GM19455 (cell line): ENCODE measurements at regions not wholly inside any gene's neighbourhood (a gene's known extent, or its start where the extent isn't known, plus 50 kb on each side); places are given as distances from the start of the nearest gene placed in this dataset.

Experiments used
- ATAC-seq: cut with Tn5 transposase; IDR thresholded peaks from one replicate; pipeline ENCODE4 v1.9.1; 2021; ENCODE audit not compliant: unreplicated experiment

- no peak for ATAC-seq
Measured at GRCh38 chr12:132426349-132427173, 63.4 kb upstream of the FBRSL1 start.

- ATAC-seq, result no peak
Measured at GRCh38 chr12:132424811-132425210, 65.1 kb upstream of the FBRSL1 start.

DNA sequence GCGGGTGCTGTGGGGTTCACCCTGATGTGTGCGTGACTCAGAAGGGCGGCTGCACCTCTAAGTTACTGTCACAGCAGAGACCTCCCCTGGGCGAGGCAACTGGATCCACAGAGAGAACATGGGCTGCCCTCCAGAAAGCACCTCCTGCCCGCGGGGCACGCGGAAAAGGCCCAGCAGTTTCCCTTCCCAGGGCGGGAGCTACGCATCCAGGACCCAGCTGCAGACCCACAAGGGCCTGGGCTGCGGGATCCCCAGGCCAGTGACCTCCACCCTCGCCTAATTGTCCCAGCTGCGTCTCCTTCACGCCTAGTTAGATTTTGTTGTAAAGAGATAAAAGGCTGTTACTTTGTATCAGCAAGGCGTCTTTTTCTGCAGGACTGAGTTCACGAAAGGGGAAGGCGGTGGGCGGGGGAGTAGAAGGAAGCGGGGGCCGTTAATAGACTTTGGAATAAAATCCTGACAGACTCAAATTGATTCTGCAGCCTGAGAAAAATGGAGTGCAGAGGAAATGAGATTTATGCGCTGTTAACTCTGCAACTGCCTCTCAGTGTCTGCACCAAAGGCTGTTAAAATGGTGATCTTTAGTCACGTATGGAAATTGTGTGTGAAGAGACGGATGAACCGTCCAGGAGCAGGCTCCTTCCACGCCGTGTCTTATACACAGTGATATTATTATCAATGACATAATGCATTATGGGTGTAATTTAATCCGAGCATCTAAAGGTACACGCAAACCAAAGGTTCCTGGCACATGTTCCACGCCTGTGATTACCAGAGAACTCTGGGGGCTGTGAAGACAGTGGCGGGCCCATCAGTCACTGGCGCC lies 65.9 kb upstream of the FBRSL1 start:
- no peak for ATAC-seq

DNA sequence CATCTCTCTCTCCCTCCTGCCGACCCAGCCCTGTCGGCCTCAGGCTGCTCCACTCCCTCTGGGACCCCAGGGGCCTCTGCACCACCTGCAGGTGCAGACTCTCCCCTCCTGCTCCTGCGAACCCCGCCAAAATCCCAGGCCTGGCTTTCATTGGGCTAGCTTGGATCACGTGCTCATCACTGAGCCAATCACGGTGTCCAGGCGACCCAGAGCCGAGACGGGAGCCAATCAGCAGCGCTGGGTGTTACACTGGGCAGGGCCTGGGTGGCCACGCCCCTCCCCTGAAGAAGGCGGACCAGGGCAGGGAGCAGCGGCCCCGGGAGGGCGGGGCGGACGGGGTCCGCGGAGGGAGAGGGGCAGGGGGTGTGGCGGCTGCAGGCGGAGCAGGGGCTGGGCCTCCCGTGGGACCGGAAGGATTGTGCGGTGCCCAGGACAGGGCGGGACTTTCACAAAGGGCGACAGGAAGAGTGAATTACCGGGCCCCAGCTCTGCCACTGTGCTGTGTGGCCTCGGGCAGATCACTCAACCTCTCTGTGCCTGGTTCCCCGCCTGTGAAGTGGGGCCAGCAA lies 66.6 kb upstream of the FBRSL1 start:
- ATAC-seq, result no peak

GRCh38 chr12:132422381-132423043 lies 67.4 kb upstream of the FBRSL1 start:
- no peak for ATAC-seq

GRCh38 chr12:132422040-132422380 lies 67.9 kb upstream of the FBRSL1 start:
- no peak for ATAC-seq

GRCh38 chr12:132419631-132420246 lies 70.2 kb upstream of the FBRSL1 start:
- ATAC-seq, result no peak

DNA sequence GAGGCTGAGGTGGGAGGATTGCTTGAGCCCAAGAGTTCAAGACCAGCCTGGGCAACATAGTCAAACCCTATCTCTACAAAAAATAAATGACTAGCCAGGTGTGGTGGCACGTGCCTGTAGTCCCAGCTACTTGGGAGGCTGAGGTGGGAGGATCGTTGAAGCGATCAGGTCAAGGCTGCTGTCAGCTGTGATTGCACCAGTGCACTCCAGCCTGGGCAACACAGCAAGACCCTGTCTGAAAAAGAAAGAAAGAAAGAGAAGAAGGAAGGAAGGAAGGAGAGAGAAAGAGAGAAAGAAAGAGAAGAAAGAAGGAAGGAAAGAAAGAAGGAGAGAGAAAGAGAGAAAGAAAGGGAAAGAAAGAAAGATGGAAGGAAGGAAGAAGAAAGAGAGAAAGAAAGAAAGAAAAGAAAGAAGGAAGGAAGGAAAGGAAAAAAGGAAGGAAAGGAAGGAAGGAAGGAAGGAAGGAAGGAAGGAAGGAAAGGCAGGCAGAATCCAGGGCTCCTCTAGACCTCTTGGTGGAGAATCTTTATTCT lies 71.5 kb upstream of the FBRSL1 start:
- no peak for ATAC-seq

GRCh38 chr12:132417741-132418140 lies 72.2 kb upstream of the FBRSL1 start:
- ATAC-seq, result no peak

GRCh38 chr12:132416827-132417226 lies 73.1 kb upstream of the FBRSL1 start:
- no peak for ATAC-seq

- ATAC-seq, result no peak
Measured at GRCh38 chr12:132416121-132416673, 73.8 kb upstream of the FBRSL1 start.

GRCh38 chr12:132415327-132416120 lies 74.4 kb upstream of the FBRSL1 start:
- no peak for ATAC-seq

- ATAC-seq, result peak; percentile 72
Measured at GRCh38 chr12:132414634-132415326, 75.2 kb upstream of the FBRSL1 start.

- no peak for ATAC-seq
Measured at GRCh38 chr12:132413931-132414588, 75.9 kb upstream of the FBRSL1 start.

- ATAC-seq, result no peak
Measured at GRCh38 chr12:132411457-132411856, 78.5 kb upstream of the FBRSL1 start.

GRCh38 chr12:132410849-132411248 lies 79.1 kb upstream of the FBRSL1 start:
- no peak for ATAC-seq

- no peak for ATAC-seq
Measured at GRCh38 chr12:132410296-132410625, 79.7 kb upstream of the FBRSL1 start.

- ATAC-seq, result no peak
Measured at GRCh38 chr12:132409495-132410295, 80.3 kb upstream of the FBRSL1 start.
